Suprapubic skin (tissue), 4 donors: ENCODE measurements at regions not wholly inside any gene's neighbourhood (a gene's known extent, or its start where the extent isn't known, plus 50 kb on each side); places are given as distances from the start of the nearest gene placed in this dataset.
A peak's percentile ranks its signal among the peaks of the same experiment; 100 is the strongest.
"Not testable (repeated sequence)": the region's sequence is repeated elsewhere in the genome, so short reads cannot be mapped to it uniquely, and the experiment has no call there.

Experiments
- DNase-seq, 2 donors: peaks; one replicate each; pipeline ENCODE4 v3.0.0-alpha.2; 2019; ENCODE audit warnings: low spot score in 2 of 2
- H3K27ac ChIP-seq: fragments of 200-600 bp; sonication (generic); one replicate; pipeline ENCODE4 v1.5.1; 2019
- H3K27me3 ChIP-seq: fragments of 200-600 bp; sonication (generic); one replicate; pipeline ENCODE4 v1.5.1; 2019
- H3K36me3 ChIP-seq: fragments of 200-600 bp; sonication (generic); one replicate; pipeline ENCODE4 v1.5.1; 2019
- H3K4me1 ChIP-seq: fragments of 200-600 bp; sonication (generic); one replicate; pipeline ENCODE4 v1.5.1; 2019
- H3K4me3 ChIP-seq: fragments of 200-600 bp; sonication (generic); one replicate; pipeline ENCODE4 v1.5.1; 2019; ENCODE audit warnings: mild to moderate bottlenecking
- H3K9me3 ChIP-seq: fragments of 200-600 bp; sonication (generic); one replicate; pipeline ENCODE4 v1.5.1; 2019
- CTCF ChIP-seq, 2 donors: fragments of 200-600 bp in 1 of 2; fragments of 450-650 bp in 1 of 2; sonication (generic) in 1 of 2; IDR thresholded peaks; one replicate each; pipeline ENCODE4 v1.5.1; 2016 to 2019; ENCODE audit warnings: antibody characterized with exemption in 2 of 2, mild to moderate bottlenecking in 1 of 2, moderate library complexity in 1 of 2
- EP300 ChIP-seq: sonication (generic); formaldehyde crosslinking; IDR thresholded peaks from one replicate; pipeline ENCODE4 v1.6.1; 2017; ENCODE audit warnings: antibody characterized with exemption
- POLR2A ChIP-seq, 2 donors: fragments of 450-650 bp; IDR thresholded peaks; one replicate each; pipeline ENCODE4 v1.6.1; 2017; ENCODE audit warnings: antibody characterized with exemption in 2 of 2, mild to moderate bottlenecking in 2 of 2, moderate library complexity in 2 of 2
- POLR2AphosphoS5 ChIP-seq, 3 donors: sonication (generic); formaldehyde crosslinking; IDR thresholded peaks; one replicate each; pipeline ENCODE4 v1.6.1; 2017; ENCODE audit warnings: antibody characterized with exemption in 3 of 3
- WGBS: methylation state at CpG from one replicate; pipeline ENCODE4 v1.1.5; 2018; 5-methylcytosine and 5-hydroxymethylcytosine counted together

GRCh38 chr7:149662591-149663095 is 110.7 kb downstream of the ZNF467 start:
- Histone ChIP-seq H3K27me3 (peaks cover 7% of the 10 kb centered on the region), H3K36me3 (no peaks in the 10 kb centered on the region), H3K4me1 (no peaks in the 10 kb centered on the region), H3K9me3 (no peaks in the 10 kb centered on the region), H3K27ac (no peak overlapping the region), H3K4me3 (no peak overlapping the region)
- 38% methylated on average over 5 of the region's 5 CpGs for WGBS
- DNase-seq: peak in 1 of 2 donors; percentile 69
- TF ChIP-seq POLR2A (IDR thresholded peaks at IDR 0.05): no peak
- TF ChIP-seq CTCF (IDR thresholded peaks at IDR 0.05): peak in 1 of 2 donors; percentile 11

GRCh38 chr7:149655784-149656183 is 117.6 kb downstream of the ZNF467 start:
- no peaks in the 10 kb centered on the region for H3K27me3 ChIP-seq

GRCh38 chr7:149654588-149654987 is 118.8 kb downstream of the ZNF467 start:
- no peak for DNase-seq
- H3K4me1 ChIP-seq: no peaks in the 10 kb centered on the region
- TF ChIP-seq POLR2AphosphoS5 (IDR thresholded peaks at IDR 0.05): no peak
- no peak for TF ChIP-seq CTCF (IDR thresholded peaks at IDR 0.05)
- TF ChIP-seq EP300: no peak
- TF ChIP-seq POLR2A (IDR thresholded peaks at IDR 0.05): no peak
- H3K27me3 ChIP-seq: no peaks in the 10 kb centered on the region
- H3K9me3 ChIP-seq: no peaks in the 10 kb centered on the region
- 37% methylated on average over 1 of the region's 1 CpG for WGBS
- no peak overlapping the region for H3K4me3 ChIP-seq
- no peak overlapping the region for H3K27ac ChIP-seq
- H3K36me3 ChIP-seq: no peaks in the 10 kb centered on the region

More at GRCh38 chr7:149655784-149656183, 117.6 kb downstream of the ZNF467 start:
- Histone ChIP-seq H3K36me3 (no peaks in the 10 kb centered on the region), H3K27ac (no peak overlapping the region), H3K4me3 (no peak overlapping the region), H3K9me3 (no peaks in the 10 kb centered on the region), H3K4me1 (no peaks in the 10 kb centered on the region)
- DNase-seq: no peak
- TF ChIP-seq EP300 (no peak), CTCF (IDR thresholded peaks at IDR 0.05) (no peak), POLR2A (IDR thresholded peaks at IDR 0.05) (no peak), POLR2AphosphoS5 (IDR thresholded peaks at IDR 0.05) (no peak)
- WGBS: 60% methylated on average over 1 of the region's 1 CpG

- not testable (repeated sequence) for H3K27ac ChIP-seq, H3K4me3 ChIP-seq, H3K27me3 ChIP-seq, H3K36me3 ChIP-seq, H3K4me1 ChIP-seq, H3K9me3 ChIP-seq, DNase-seq
- whole genome bisulfite sequencing: 51% methylated on average over 3 of the region's 3 CpGs
These were observed 123.2 kb downstream of the ZNF467 start for GRCh38 chr7:149650190-149650589.

- H3K4me1 ChIP-seq: no peaks in the 10 kb centered on the region
- 30% methylated on average over 3 of the region's 4 CpGs for WGBS
- H3K27ac ChIP-seq: no peak overlapping the region
- no peak overlapping the region for H3K4me3 ChIP-seq
- DNase-seq: no peak
- no peak for TF ChIP-seq EP300
- TF ChIP-seq POLR2A (IDR thresholded peaks at IDR 0.05): no peak
- TF ChIP-seq CTCF (IDR thresholded peaks at IDR 0.05): no peak
- TF ChIP-seq POLR2AphosphoS5 (IDR thresholded peaks at IDR 0.05): no peak
- H3K36me3 ChIP-seq: no peaks in the 10 kb centered on the region
- peaks cover 3% of the 10 kb centered on the region for H3K27me3 ChIP-seq
- H3K9me3 ChIP-seq: no peaks in the 10 kb centered on the region
These were observed 128.6 kb downstream of the ZNF467 start for GRCh38 chr7:149644754-149645153.

- H3K36me3 ChIP-seq: no peaks in the 10 kb centered on the region
- H3K27ac ChIP-seq: no peak overlapping the region
- no peaks in the 10 kb centered on the region for H3K27me3 ChIP-seq
- H3K4me3 ChIP-seq: no peak overlapping the region
- TF ChIP-seq POLR2AphosphoS5 (IDR thresholded peaks at IDR 0.05) (no peak), CTCF (IDR thresholded peaks at IDR 0.05) (no peak), EP300 (no peak), POLR2A (IDR thresholded peaks at IDR 0.05) (no peak)
- no peaks in the 10 kb centered on the region for H3K4me1 ChIP-seq
- H3K9me3 ChIP-seq: no peaks in the 10 kb centered on the region
- whole genome bisulfite sequencing: 53% methylated on average over 5 of the region's 5 CpGs
- no peak for DNase-seq
These were observed 130.8 kb downstream of the ZNF467 start for GRCh38 chr7:149642589-149642988.
